Activated CD4-positive, alpha-beta T cell treated with anti-CD3 and anti-CD28 coated beads for 1 hour (primary cell): ENCODE measurements at regions not wholly inside any gene's neighbourhood (a gene's known extent, or its start where the extent isn't known, plus 50 kb on each side); places are given as distances from the start of the nearest gene placed in this dataset.

Experiments used
- DNase-seq: peaks from one replicate; pipeline ENCODE4 v3.0.0-alpha.2; 2020

GRCh38 chr1:193346085-193346484 lies 159.7 kb upstream of the B3GALT2 start:
- DNase-seq: no peak

GRCh38 chr1:193342811-193343210 lies 156.4 kb upstream of the B3GALT2 start:
- DNase-seq: no peak

DNA sequence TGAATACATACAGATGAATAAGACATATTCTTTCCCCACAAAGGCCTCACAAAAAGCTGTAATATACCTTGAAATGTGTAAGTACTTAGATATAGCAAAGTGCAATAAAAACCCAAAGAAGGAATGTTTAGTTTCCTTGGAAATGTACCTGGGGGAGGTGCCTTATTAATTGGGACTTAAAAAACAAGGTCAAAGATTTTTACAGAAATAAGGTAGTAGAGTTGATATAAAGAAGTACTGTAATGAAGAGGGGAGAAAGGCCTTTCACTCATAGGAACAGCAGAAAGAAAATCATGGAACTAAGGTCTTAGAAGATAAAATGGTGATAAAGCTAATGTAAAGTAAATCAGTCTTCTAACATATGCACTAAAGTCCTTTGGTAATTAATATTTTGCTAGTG lies 153.9 kb upstream of the B3GALT2 start:
- DNase-seq: no peak

DNA sequence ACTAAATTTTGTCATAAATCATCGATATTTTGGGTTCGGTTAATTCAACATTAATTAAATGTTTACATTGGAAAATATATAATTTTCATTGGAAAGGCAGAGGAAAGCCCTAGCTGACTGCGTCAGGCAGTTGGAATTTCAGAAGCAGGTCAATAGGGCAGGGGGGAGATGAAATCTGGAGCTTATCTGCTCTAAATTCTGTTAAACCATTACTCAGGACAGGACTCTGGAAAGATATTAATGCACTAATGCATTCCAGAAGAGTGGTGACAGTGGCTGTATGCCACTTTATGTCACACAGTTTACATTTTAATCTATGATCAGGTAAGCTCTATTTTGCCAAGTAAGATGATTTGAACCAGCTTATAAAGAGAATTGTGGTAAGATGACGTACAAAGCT lies 153.0 kb upstream of the B3GALT2 start:
- no peak for DNase-seq

GRCh38 chr1:193338194-193338593 lies 151.8 kb upstream of the B3GALT2 start:
- no peak for DNase-seq

DNA sequence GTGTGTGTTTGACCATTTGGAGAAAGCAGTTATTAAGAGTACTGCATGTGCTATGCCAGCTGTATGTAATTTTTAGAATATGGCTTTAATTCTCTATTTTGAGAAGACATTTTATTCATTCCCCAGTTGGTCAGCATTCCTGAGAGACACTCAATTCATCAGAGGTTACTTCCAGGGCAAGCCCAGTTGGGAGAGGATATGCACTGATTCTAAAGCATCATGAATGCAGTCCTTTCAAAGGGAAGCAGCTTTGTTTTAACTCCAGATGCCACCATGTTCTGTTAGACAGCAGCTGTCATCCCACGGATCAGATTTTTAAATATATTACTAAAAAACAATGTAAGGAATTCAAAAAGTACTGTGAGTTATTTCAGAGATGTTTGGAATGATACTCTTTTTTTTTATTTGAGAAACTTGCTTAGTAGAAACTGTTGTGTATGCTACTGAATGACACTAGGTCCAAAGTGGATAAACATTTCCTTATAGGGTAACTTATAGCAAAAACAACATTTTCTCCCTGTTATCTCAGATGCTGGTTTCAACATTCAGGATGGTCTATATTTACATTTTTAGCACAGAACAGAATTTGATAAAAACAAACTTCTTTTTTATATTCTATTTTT lies 149.5 kb upstream of the B3GALT2 start:
- no peak for DNase-seq

GRCh38 chr1:193333166-193333565 lies 146.8 kb upstream of the B3GALT2 start:
- DNase-seq: no peak

DNA sequence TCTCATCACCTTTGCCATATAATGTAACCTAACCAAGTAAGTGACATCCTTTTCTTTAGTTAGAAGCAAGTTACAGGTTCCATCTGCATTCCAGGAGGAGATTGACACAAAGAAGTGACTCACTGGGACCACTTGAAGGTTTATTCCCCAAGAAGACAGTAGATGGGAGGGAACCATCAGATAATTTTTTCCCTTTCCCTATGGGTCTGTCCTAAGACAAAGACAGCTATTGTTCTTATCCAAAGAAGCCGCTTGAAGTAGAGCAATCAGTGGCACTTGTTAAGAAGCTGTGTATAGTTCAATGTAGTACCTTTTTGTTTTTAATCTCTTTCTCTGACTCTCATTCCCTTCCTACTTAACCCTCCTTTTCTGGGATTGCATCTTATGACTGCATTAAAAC lies 139.9 kb upstream of the B3GALT2 start:
- no peak for DNase-seq

DNA sequence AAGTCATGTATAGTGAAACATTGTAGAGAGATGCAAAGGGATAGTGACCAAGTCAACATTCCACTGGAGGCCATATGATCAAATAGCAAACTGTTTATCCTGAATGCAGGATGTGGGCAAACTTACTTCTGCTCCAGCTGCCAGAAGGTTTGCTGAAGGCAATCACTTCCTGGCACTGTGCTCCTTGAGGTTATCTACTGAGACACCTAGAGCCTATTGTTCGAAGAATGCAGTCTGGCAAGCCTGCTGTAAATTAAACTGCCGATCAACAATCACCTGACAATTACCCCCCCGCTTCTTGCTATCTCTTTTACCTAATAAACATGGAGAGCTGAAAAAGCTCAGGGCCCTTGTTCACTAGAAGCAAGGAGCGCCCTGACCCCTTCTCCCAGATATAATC lies 139.4 kb upstream of the B3GALT2 start:
- DNase-seq: no peak

- no peak for DNase-seq
Observed at GRCh38 chr1:193325042-193325441, 138.6 kb upstream of the B3GALT2 start.

GRCh38 chr1:193322211-193322610 lies 135.8 kb upstream of the B3GALT2 start:
- DNase-seq: no peak

DNA sequence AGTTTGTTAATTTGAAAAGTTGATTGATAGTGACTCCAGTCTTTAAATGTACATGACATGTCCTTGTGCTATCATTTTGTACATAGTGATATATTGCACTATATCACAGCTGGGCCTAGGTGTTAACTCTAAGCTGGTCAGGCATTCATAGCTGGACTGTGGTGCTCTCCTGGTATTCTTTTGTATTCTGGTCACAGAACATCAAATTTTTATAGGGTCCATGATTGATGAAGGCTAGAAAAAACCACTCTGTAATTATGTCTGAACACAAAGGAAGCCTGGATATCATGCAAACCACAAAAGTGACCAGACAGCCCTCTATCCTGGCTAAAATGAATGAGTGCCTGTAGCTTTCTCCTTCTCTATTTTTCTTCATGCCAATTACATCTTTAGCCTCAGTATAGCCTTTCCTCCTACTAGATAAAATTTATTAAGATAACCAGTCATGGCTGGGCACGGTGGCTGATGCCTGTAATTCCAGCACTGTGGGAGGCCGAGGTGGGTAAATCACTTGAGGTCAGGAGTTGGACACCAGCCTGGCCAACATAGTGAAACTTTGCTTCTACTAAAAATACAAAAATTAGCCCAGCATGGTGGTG lies 134.9 kb upstream of the B3GALT2 start:
- DNase-seq: no peak

GRCh38 chr1:193320270-193320669 lies 133.9 kb upstream of the B3GALT2 start:
- DNase-seq: no peak

DNA sequence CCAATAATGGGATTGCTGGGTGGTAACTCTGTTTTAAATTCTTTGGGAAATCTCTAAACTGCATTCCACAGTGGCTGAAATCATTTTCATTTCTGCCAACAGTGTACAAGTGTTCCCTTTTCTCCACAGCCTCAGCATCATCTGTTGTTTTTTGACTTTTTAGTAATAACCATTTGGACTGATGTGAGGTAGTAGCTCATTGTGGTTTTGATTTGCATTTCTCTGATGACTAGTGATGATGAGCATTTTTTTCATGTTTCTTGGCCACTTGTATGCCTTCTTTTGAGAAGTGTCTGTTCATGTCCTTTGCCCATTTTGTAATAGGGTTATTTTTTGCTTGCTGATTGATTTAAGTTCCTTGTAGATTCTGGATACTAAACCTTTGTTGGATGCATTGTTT lies 131.9 kb upstream of the B3GALT2 start:
- DNase-seq: no peak

DNA sequence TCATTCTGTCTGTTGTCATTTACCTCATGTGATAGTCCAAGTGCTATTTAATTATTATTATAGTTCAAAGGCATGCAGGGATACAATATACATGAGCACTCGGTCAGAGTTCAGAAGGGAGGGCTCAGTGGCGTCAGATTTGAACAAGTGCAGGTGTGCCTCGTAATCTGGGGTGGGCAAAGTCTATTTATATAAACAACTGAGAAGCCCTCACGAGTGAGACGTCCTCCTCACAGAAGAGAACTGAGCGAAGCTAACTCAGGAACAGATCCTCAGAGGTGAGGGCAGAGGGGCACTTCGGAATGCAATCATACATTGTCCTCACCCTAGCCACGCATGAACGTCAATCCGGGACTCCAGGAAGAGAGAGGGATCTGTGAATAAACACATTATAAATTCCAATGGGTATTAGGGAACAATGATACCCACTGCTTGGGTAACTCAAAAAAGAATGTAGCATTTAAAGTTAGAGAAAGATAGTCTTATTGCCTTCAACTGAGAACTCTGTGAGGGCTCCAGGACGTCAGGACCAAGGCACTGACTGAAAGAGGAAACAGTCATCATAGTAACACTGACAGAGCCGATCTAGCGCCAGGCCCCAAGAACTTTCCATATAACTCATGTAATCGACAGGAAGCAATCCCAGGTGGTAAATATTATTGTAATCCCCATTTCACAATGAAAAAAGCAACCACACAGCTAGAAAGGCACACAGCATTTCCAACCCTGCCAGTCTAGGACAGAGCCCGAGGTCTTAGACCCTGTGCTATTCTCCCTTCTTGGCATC lies 127.1 kb upstream of the B3GALT2 start:
- DNase-seq: no peak

GRCh38 chr1:193312432-193312831 lies 126.0 kb upstream of the B3GALT2 start:
- DNase-seq: no peak

- no peak for DNase-seq
Observed at GRCh38 chr1:193311226-193311948, 125.0 kb upstream of the B3GALT2 start.

DNA sequence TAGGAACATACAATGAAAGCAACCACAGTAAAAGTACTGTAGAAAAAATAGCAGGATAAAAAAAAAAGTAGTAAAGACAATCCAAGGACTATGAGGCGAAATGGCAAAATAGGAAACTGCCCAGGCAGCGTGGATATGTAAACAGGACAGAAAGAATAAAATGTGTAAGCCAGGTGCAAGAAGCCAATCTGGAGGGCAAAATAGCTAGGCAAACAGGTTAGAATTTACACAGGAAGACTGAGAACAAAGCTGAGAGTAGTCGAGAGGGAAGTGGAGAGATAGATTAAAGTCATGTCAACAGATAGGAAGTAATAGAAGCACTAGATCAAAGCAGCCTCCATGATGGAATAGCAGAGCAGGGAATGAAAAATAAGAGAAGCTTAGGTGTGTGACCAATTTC lies 124.2 kb upstream of the B3GALT2 start:
- DNase-seq: no peak

- no peak for DNase-seq
Observed at GRCh38 chr1:193309936-193310475, 123.6 kb upstream of the B3GALT2 start.

- no peak for DNase-seq
Observed at GRCh38 chr1:193308438-193308837, 122.0 kb upstream of the B3GALT2 start.

DNA sequence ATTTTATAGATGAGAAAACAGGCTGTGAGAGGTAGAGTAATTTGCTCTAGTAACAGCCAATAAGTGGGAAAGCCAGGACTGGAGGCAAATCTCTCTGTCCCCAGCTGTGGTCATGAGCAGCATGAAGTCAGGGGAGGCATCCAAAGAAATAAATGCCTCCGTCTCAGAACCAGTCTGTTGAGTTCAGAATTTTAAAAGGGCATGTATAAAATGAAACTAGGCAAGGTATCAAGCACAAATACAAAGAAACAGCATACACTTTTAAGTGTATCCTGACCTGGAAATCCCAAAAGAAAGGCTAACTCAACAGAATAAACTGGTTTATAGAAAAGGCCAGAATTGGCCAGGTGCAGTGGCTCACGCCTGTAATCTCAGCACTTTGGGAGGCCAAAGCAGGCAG lies 120.0 kb upstream of the B3GALT2 start:
- no peak for DNase-seq
